ENCODE measurements at regions not wholly inside any gene's neighbourhood (a gene's known extent, or its start where the extent isn't known, plus 50 kb on each side); places are given as distances from the start of the nearest gene placed in this dataset.

DNA sequence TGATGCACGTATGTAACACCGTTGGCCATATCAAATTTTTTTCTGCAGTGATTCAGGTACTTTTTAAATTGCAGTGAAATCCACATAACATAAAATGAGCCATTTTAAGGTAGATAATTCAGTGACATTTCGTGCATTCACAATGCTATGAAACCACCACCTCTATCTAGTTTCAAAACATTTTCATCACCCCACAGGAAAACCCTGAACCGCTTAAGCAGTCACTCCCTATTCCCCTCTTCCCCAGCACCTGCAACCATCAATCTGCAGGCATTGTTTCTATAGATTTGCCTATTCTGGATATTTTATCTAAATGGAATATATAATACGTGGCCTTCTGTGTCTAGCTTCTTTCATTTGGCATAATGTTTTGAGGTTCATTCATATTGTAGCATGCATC lies 79.2 kb downstream of the BOD1 start:
- DNase-seq (ENCODE audit: low read depth in 1 of 2, low spot score in 2 of 2) (no peak), FAIRE-seq (no peak)
- Histone ChIP-seq H3K9ac (replicated peaks in 1 of 4; ENCODE audit: extremely low read depth in 1 of 4, low read depth in 3 of 4, low read length in 3 of 4) (no peak overlapping the region), H3K23me2 (ENCODE audit: low read depth, low read length) (0 out of 2 replicates have a peak, but pooled peaks cover 2% of the 10 kb centered on the region), H4K8ac (ENCODE audit: extremely low read depth, insufficient read depth, low read length) (no peak overlapping the region), H2BK5ac (ENCODE audit: low read depth, low read length) (no peak overlapping the region), H2BK120ac (replicated peaks; ENCODE audit: low read depth, low read length) (no peak overlapping the region), H3K56ac (replicated peaks; ENCODE audit: insufficient read length, low read depth, low read length) (no peak overlapping the region), H3K27me3 (replicated peaks in 1 of 4; ENCODE audit: control insufficient read depth in 3 of 4, extremely low read depth in 1 of 4, insufficient read depth in 3 of 4, low read length in 3 of 4) (peaks cover 0 to 1% (median 0%) of the 10 kb centered on the region in 4 experiments; a peak in 2 of 7 replicates), H2BK20ac (ENCODE audit: low read length) (no peak overlapping the region), H3K23ac (ENCODE audit: insufficient read length) (no peak overlapping the region), H3K4me2 (ENCODE audit: insufficient read depth in 1 of 2, low read depth in 2 of 2, low read length in 2 of 2) (no peak overlapping the region), H3K4me1 (replicated peaks in 1 of 4; ENCODE audit: control insufficient read depth in 3 of 4, insufficient read depth in 4 of 4, low read length in 3 of 4) (no peaks in the 10 kb centered on the region), H3K18ac (ENCODE audit: extremely low read depth, low read length) (no peak overlapping the region), H3K4ac (replicated peaks; ENCODE audit: insufficient read length, low read depth, low read length) (no peak overlapping the region), H2BK12ac (ENCODE audit: low read depth, low read length) (no peak overlapping the region), H4K5ac (ENCODE audit: insufficient read length, low read depth, low read length) (no peak overlapping the region), H4K91ac (replicated peaks; ENCODE audit: insufficient read length, low read length) (no peak overlapping the region), H2BK15ac (ENCODE audit: low read length) (no peak overlapping the region), H3K14ac (ENCODE audit: insufficient read length) (no peak overlapping the region), H3K36me3 (ENCODE audit: control insufficient read depth in 2 of 4, insufficient read depth in 4 of 4, low read length in 3 of 4) (no peaks in the 10 kb centered on the region), H3K79me2 (ENCODE audit: control insufficient read depth in 1 of 2, insufficient read depth in 2 of 2, low read length in 2 of 2) (no peaks in the 10 kb centered on the region), H3K4me3 (ENCODE audit: extremely low read depth in 1 of 4, insufficient read depth in 2 of 4, low read depth in 3 of 4, low read length in 4 of 4) (no peak overlapping the region), H3K79me1 (ENCODE audit: low read depth, low read length) (no peaks in the 10 kb centered on the region), H2AK5ac (ENCODE audit: low read depth, low read length) (no peak overlapping the region), H3K27ac (ENCODE audit: low read depth, low read length) (no peak overlapping the region), H4K20me1 (replicated peaks in 1 of 2; ENCODE audit: control insufficient read depth in 1 of 2, insufficient read depth in 2 of 2, low read length in 2 of 2) (no peaks in the 10 kb centered on the region), H2AFZ (ENCODE audit: low read length) (no peak overlapping the region), H3K9me3 (ENCODE audit: insufficient read depth in 2 of 2, low read depth in 1 of 2, low read length in 1 of 2) (no peaks in the 10 kb centered on the region)
- ChIA-PET CTCF (ENCODE audit: partially characterized antibody) (interaction anchor here (0.9 kb wide), 1 partner anchor 34 kb away, joined by 3 read pairs; no protein-coding TSS in a partner anchor), POLR2A (ENCODE audit: partially characterized antibody) (no interaction called here)
- TF ChIP-seq CTBP2 (IDR thresholded peaks at IDR 0.05; ENCODE audit: borderline replicate concordance, insufficient read depth, insufficient read length, low read length), result no peak
- 91% methylated on average over 5 of the region's 5 CpGs; no CpG with 5 or more reads in 1 of the 2 experiments for WGBS, 2 experiments (ENCODE audit: extremely low coverage in 1 of 2, insufficient coverage in 1 of 2, insufficient read length in 1 of 2, insufficient replicate concordance in 2 of 2, low coverage in 1 of 2, low lambda C conversion rate in 2 of 2, missing lambda C conversion rate in 1 of 2)

All from H1 (cell line).